ENCODE measurements at regions not wholly inside any gene's neighbourhood (a gene's known extent, or its start where the extent isn't known, plus 50 kb on each side); places are given as distances from the start of the nearest gene placed in this dataset.

- Mint-ChIP-seq H3K9me3 (peaks cover 8% of the 10 kb centered on the region), H3K27ac (no peak overlapping the region), H3K4me1 (no peaks in the 10 kb centered on the region), H3K27me3 (ENCODE audit: insufficient read depth, low read depth) (peaks cover 2% of the 10 kb centered on the region), H3K4me3 (no peak overlapping the region), H3K36me3 (no peaks in the 10 kb centered on the region)
- Histone ChIP-seq H3K9me3 (ENCODE audit: low read depth) (no peaks in the 10 kb centered on the region), H3K9ac (no peak overlapping the region), H2AFZ (replicated peaks) (no peak overlapping the region), H3K27me3 (no peaks in the 10 kb centered on the region), H3K36me3 (no peaks in the 10 kb centered on the region), H3K4me1 (peaks cover 3% of the 10 kb centered on the region), H3K4me2 (no peak overlapping the region), H3K79me2 (ENCODE audit: low read depth) (no peaks in the 10 kb centered on the region), H4K20me1 (ENCODE audit: low read depth) (no peaks in the 10 kb centered on the region), H3K4me3 (no peak overlapping the region), H3F3A (ENCODE audit: low read depth) (no peaks in the 10 kb centered on the region), H3K27ac (no peak overlapping the region)
- no peak for DNase-seq (ENCODE audit: low spot score)
- TF ChIP-seq EZH2 (IDR thresholded peaks at IDR 0.05) (no peak), CTCF (IDR thresholded peaks at IDR 0.05) (no peak), EZH2phosphoT487 (IDR thresholded peaks at IDR 0.05) (no peak)
These were observed 127.9 kb downstream of the QRSL1 start for GRCh38 chr6:106757267-106757666.

GRCh38 chr6:106754215-106754614 lies 124.8 kb downstream of the QRSL1 start:
- Histone ChIP-seq H3K27me3 (no peaks in the 10 kb centered on the region), H3K27ac (no peak overlapping the region), H4K20me1 (ENCODE audit: low read depth) (no peaks in the 10 kb centered on the region), H3K36me3 (no peaks in the 10 kb centered on the region), H3K9ac (no peak overlapping the region), H3F3A (ENCODE audit: low read depth) (peaks cover under 1% of the 10 kb centered on the region), H2AFZ (replicated peaks) (no peak overlapping the region), H3K4me2 (no peak overlapping the region), H3K79me2 (ENCODE audit: low read depth) (no peaks in the 10 kb centered on the region), H3K9me3 (ENCODE audit: low read depth) (no peaks in the 10 kb centered on the region), H3K4me1 (peaks cover 5% of the 10 kb centered on the region), H3K4me3 (no peak overlapping the region)
- DNase-seq (ENCODE audit: low spot score): no peak
- TF ChIP-seq CTCF (IDR thresholded peaks at IDR 0.05): no peak
- TF ChIP-seq EZH2 (IDR thresholded peaks at IDR 0.05): no peak
- no peak for TF ChIP-seq EZH2phosphoT487 (IDR thresholded peaks at IDR 0.05)
- H3K27ac Mint-ChIP-seq: no peak overlapping the region
- peaks cover 2% of the 10 kb centered on the region for H3K9me3 Mint-ChIP-seq
- peaks cover 2% of the 10 kb centered on the region for H3K27me3 Mint-ChIP-seq (ENCODE audit: insufficient read depth, low read depth)
- H3K4me1 Mint-ChIP-seq: no peaks in the 10 kb centered on the region
- no peak overlapping the region for H3K4me3 Mint-ChIP-seq
- H3K36me3 Mint-ChIP-seq: no peaks in the 10 kb centered on the region

- Histone ChIP-seq H3K27ac (no peak overlapping the region), H3K4me2 (no peak overlapping the region), H4K20me1 (ENCODE audit: low read depth) (no peaks in the 10 kb centered on the region), H2AFZ (replicated peaks) (no peak overlapping the region), H3K79me2 (ENCODE audit: low read depth) (no peaks in the 10 kb centered on the region), H3K4me3 (no peak overlapping the region), H3K36me3 (no peaks in the 10 kb centered on the region), H3F3A (ENCODE audit: low read depth) (peaks cover 13% of the 10 kb centered on the region), H3K27me3 (no peaks in the 10 kb centered on the region), H3K4me1 (peaks cover 17% of the 10 kb centered on the region), H3K9me3 (ENCODE audit: low read depth) (no peaks in the 10 kb centered on the region), H3K9ac (no peak overlapping the region)
- Mint-ChIP-seq H3K9me3 (no peaks in the 10 kb centered on the region), H3K36me3 (no peaks in the 10 kb centered on the region), H3K27me3 (ENCODE audit: insufficient read depth, low read depth) (peaks cover 4% of the 10 kb centered on the region), H3K27ac (no peak overlapping the region), H3K4me3 (no peak overlapping the region), H3K4me1 (peaks cover 9% of the 10 kb centered on the region)
- DNase-seq (ENCODE audit: low spot score): no peak
- TF ChIP-seq EZH2phosphoT487 (IDR thresholded peaks at IDR 0.05) (no peak), EZH2 (IDR thresholded peaks at IDR 0.05) (no peak), CTCF (IDR thresholded peaks at IDR 0.05) (no peak)
These were observed 123.3 kb downstream of the QRSL1 start for GRCh38 chr6:106752641-106753040.

Data from neural progenitor cell (in vitro differentiated cells).